ENCODE measurements at regions not wholly inside any gene's neighbourhood (a gene's known extent, or its start where the extent isn't known, plus 50 kb on each side); places are given as distances from the start of the nearest gene placed in this dataset.

DNA sequence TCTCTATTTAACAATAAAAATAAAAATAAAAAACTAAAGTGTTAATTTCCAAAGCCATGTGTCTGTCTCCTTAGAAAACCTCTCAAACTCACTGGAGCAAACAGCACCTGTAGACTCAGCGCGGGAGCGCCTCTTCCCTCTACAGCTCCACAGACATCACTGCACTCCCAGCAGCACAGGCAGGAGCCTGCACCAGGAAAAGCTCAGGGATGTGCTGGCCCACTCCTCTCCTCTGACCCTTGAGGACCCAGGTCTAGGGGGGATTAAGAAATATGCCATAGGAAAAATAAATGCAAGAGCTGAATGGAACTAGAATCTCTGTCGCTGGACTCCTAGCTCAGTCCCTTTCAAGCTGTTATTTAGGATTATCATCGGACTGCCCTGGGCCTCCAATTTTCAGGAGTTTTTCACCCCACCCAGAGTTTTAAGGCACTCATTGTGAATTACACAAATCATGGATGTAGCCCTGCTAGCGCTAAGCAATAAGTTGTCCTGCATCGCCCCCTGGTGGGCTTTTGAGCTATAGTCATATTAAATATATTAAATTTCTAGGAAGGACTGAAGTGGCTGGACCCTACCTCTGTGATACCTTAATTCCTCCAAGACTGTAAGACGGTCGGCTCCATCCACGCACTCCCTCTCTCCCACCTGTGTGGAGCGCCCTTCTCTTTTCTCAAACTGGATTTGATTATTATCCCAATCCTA lies 333.9 kb downstream of the UQCRFS1 start:
- peak; percentile 40 for DNase-seq

- no peak for DNase-seq
Observed at GRCh38 chr19:28876609-28877123, 336.3 kb downstream of the UQCRFS1 start.

DNA sequence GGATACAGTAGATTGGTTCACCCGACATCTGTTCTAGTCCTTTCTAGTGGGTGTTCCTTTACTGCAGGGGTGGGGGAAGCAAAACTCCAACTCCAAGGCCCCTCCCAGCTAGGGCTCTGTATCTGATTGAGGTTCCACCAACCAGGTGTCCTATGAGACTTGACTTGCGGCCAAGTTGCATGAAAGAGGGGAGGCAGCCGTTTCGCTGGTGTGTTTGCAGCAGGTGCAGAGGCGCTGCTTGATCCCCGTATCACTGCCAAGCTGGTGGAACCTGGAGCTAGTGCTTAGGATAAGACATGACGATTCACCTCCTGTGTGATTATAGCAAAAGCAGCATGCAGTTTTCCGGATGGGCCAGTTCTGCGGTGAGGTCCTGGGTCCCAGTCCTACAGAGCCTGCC lies 338.2 kb downstream of the UQCRFS1 start:
- no peak for DNase-seq

GRCh38 chr19:28873301-28873700 lies 339.6 kb downstream of the UQCRFS1 start:
- DNase-seq, result no peak

DNA sequence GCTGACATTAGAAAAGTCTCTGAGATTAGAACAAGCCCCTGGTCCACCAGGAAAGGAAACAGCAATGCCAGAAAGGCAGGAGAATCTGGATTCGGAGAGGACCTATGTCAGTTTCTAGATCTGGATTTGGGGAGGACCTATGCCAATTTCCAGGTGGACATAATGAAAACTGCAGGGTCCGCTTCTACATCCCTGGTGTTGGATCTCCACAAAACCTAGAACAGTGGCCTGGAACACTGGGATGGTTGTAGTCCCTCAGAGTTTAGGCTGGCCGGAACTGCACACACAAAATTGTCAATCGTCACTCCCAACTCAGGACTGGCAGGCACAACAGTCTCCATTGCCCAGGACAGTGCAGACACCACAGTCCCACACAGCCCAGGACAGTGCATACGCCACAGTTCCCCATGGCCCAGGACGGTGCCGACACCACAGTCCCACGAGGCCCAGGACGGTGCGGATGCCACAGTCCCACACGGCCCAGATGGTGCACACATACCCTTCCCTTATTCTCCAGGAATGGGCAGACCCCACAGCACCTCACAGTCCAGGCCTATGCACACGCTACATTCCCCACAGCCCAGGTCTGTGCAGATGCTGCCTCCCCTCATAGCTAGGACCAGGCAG lies 341.7 kb downstream of the UQCRFS1 start:
- DNase-seq, result no peak

DNA sequence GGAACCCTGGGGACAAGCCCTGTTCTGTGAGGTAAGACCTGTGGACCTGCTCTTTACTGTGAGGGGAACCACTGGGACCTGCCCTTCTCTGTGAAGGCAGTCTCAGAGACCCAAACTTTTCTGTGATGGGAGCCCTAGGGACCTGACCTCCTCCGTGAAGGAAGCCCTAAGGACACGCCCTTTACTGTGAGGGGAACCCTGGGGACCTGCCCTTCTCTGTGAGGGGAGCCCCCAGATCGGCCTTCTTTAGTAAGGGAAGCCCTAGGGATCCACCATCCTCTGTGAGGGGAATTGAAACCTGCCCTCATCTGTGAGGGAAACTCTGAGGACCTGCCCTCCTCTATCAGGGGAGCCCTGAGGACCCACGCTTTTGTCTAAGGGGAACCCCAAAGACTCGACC lies 343.5 kb downstream of the UQCRFS1 start:
- DNase-seq, result no peak

- DNase-seq, result no peak
Observed at GRCh38 chr19:28868836-28869235, 344.1 kb downstream of the UQCRFS1 start.

DNA sequence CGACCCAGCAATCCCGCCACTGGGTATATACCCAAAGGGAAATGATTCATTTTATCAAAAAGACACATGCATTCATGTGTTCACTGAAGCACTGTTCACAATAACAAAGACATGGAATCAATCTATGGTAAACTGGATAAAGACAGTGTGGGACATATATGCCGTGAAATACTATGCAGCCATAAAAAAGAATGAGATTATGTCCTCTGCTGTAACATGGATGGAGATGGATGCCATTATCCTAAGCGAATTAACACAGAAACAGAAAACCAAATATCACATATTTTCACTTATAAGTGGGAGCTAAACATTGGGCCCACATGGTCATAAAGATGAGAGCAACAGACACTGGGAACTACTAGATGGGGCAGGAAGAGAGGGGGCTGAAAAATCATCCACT lies 345.0 kb downstream of the UQCRFS1 start:
- DNase-seq, result no peak

DNA sequence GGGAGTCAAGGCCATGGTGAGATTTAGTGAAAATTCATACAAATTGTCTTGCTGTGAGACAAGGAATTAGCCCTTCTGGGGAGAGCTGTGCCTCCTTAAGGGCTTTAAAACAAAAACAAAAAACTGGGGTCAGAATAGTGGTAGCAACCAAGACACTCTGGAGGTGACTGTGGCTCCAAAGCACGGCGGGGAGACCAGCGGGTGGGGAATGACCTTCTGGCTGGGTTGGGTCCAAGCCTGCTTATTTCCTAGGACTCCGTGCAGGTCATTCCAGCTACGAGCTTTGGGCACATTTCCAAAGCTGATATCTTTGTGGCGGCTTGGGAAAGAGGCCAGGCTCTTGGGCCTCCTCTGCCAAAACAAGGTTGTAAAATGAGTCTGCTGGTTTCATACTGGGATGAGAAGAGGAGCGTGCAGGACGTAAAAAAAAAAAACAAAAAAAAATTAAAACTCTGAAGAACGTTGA lies 348.3 kb downstream of the UQCRFS1 start:
- DNase-seq, result no peak

GRCh38 chr19:28864024-28864503 lies 348.9 kb downstream of the UQCRFS1 start:
- DNase-seq, result no peak

DNA sequence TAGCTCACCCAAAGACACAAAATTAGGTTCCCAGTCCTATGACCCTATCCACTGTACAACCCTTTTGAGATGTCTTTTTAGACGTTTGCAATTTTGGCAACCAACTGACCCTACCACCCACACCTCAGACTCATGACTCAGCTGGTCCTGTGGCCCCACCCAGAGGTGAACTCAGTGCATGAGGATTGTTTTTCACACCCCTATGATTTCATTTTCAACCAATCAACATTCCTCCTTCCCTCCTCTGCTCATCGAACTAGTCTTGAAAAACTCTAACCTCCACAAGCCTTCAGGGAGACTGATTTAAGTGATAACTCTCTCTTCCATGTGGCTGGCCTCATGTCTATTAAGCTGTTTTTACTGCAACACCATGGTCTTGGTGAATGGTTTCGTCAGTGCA lies 350.7 kb downstream of the UQCRFS1 start:
- no peak for DNase-seq

DNA sequence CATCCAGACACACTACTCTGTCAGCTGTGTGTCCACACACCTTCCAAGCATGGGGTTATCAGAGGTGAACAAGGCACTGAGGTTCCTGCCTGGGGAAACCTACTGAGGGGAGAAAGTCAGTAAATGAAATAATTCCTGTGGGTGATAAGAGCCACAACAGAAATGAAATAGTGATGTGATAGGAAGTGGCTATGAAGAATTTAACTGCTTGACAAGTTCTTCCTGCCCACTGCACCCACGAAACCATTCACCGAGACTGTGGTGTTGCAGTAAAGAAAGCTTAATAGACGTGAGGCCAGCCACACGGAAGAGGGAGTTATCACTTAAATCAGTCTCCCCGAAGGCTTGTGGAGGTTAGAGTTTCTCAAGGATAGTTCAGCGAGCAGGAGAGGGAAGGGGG lies 353.1 kb downstream of the UQCRFS1 start:
- DNase-seq, result no peak

DNA sequence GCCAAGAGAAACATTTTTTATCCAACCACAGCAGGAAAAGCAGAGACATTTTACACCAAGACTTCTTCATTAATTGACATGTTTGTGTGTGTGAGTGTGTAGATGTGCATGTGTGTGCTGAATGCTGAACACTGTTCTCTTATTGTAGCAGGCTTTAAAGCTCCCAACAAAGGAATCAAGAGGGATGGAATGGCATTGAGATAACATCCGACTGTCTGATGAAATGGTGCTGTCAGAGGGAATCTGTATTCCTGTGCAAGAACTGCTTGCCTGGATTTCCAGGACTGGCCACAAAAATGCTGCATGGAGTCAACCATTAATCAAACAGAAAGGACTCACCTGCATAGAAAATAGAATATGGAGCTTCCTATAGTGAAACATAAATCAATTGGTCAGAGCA lies 354.0 kb downstream of the UQCRFS1 start:
- DNase-seq, result no peak

DNA sequence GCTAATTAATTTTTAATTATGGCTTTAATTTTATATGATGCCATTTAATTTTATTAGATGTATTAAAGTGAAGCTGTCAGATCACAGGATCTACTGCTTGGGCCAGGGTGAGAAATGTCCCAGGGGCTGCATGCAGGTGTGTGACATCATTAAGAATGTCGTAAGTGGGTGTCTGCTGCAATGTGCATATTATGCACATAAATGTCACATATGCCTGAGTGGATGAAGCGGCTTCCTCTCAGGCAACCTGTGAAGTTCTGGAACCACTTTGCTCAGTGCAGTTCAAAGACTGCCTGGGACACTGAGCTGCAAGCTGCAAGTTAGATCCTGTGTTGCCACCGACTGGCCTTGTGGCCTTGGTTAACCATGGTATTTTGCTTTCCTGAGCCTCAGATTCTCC lies 355.0 kb downstream of the UQCRFS1 start:
- DNase-seq, result no peak

- no peak for DNase-seq
Observed at GRCh38 chr19:28855216-28855615, 357.7 kb downstream of the UQCRFS1 start.

DNA sequence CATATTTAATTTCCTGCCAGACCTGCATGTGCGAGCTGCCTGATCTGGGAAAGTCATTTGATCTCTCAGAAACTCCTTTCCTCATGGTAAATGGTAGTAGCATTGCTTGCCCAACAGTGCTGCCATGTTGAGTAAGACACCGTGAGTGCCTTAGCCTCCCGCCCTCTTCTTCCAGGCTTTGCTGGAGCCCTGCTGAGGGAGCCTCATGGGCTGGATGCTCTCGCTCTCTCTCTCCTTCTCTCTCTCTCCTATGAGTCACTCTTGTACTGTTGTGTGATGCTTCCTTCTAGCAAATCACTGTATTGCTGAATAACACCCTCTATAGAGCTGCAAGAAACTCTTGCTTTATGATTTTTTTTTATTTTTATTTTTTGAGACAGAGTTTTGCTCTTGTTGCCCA lies 365.5 kb downstream of the UQCRFS1 start:
- DNase-seq, result no peak

DNA sequence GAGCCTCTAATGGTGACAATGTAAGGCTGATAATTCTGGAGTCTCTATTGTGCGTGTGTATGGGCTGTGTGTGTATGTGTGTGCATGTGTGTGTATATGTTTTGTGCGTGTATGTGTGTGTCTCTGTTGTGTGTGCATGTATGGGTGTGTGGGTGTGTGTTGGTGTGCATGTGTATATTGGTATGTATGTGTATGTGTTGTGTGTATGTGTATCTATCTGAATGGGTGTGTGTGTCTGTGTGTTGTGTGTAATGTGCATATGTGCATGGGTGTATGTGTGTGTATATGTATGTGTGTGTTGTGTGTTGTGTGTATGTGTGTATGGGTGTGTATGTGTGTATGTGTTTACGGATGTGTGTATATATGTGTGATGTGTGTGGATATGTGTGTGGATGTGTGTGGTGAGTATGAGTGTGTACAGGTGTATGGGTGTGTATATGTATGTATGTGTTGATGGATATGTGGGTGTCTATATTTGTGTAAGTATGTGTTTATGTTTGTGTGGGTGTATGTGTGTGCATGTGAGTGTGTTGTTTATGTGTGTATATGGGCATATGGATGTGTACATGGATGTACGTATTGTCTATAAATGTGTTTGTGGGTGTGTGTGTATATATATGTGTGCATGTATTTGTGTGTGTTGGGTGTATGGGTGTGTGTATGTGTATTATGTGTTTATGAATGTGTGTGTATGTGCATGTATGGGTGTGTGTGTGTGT lies 366.7 kb downstream of the UQCRFS1 start:
- DNase-seq, result no peak

DNA sequence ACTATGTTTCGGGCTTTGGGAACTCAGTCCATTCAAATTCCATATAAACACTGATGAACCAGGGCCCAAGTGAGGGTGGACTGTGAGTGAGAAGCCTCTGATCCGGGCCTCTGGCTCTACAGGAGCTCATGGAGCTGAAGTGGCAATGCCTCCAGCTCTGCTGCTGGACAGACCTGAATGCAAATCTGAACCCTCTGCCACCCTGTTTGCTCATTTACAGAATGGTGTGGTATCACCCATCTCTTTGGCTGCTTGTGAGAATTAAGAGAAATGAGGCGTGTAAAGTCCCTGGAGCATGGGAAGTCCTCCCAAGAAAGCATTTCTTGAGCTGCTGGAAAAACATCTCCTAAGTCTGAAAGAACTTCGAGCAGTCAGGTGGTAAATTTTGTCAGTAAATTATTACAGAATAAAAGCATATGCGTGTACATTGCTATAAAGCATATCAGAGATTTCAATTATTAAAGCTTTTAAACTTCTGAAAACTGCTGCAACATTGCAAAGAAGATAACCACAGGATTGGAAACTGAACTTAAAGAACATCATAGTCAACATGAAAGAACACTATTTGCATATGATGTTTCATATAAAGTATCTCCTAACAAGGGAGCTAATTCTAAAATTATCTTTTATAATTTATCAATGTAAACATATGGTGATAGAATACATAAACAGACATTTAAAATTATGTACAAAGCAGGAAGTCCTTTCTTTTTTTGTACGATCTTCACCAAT lies 369.0 kb downstream of the UQCRFS1 start:
- DNase-seq, result no peak

DNA sequence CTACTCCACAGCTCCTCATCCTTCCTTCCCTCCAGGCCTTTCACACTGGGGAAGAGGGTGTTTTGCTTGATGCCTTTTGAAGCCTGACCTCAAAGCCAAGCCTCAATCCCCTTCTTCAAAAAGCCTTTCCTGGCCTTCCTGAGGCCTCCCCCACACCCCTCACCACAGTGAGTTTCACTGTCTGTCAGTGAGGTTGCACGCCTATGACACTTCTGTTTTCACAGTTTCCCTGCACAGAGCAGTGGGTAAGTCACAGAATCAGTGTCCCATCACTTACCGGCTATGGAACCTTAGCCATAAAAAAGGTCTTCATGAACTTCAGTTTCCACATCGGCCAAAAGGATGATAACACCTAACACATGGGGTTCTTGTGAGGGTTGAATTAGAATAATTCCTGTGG lies 371.4 kb downstream of the UQCRFS1 start:
- DNase-seq, result no peak

DNA sequence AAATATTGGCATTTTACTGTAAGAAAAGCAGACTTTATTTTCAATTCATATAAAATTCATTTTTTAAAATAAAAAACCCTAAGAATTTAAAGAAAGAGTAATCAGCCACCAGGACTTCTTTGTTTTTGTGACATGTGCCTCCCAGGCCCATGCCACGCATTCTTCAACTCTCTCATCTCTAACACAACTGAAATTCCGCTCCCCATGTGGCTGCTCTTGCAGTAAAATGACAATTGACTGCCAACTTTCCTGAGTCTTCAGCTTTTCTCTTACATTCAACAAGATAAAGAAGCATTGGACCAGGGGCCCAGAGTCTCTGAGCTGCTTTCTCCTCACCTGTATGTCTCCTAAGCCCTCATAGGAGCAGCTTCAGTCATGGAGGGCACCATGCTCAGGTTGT lies 372.1 kb downstream of the UQCRFS1 start:
- DNase-seq, result no peak

GRCh38 chr19:28839455-28839854 lies 373.5 kb downstream of the UQCRFS1 start:
- DNase-seq, result no peak

DNA sequence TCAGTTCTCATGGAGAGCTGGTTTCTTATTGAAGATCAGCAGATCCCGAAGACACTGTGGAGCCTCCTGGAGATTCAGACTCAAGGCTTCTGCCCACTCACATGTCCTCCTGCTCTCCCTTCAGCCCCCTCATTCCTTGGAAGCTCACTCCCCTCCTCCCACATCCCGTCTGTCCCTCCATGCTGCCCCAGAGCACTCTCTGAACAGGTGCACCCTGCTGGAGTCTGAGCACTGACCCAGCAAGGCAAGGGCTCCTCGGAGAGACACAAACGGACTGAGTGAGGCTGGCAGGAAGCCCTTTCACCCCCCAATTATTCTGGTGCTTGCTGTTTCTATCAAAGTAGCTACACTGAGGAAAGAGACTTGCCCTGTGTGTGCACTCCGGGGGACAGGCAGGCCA lies 374.0 kb downstream of the UQCRFS1 start:
- no peak for DNase-seq

- no peak for DNase-seq
Observed at GRCh38 chr19:28836421-28836820, 376.5 kb downstream of the UQCRFS1 start.
